GM12801 (cell line): ENCODE measurements at regions not wholly inside any gene's neighbourhood (a gene's known extent, or its start where the extent isn't known, plus 50 kb on each side); places are given as distances from the start of the nearest gene placed in this dataset.

Experiments used
- TF ChIP-seq, protein P1 (sequence below): IDR thresholded peaks from one replicate; pipeline ENCODE4 v1.5.1; 2011; ENCODE audit warnings: control low read depth; ENCODE audit not compliant: insufficient read length; ENCODE audit errors: extremely low read depth

- TF ChIP-seq, protein P1, sequence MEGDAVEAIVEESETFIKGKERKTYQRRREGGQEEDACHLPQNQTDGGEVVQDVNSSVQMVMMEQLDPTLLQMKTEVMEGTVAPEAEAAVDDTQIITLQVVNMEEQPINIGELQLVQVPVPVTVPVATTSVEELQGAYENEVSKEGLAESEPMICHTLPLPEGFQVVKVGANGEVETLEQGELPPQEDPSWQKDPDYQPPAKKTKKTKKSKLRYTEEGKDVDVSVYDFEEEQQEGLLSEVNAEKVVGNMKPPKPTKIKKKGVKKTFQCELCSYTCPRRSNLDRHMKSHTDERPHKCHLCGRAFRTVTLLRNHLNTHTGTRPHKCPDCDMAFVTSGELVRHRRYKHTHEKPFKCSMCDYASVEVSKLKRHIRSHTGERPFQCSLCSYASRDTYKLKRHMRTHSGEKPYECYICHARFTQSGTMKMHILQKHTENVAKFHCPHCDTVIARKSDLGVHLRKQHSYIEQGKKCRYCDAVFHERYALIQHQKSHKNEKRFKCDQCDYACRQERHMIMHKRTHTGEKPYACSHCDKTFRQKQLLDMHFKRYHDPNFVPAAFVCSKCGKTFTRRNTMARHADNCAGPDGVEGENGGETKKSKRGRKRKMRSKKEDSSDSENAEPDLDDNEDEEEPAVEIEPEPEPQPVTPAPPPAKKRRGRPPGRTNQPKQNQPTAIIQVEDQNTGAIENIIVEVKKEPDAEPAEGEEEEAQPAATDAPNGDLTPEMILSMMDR = no peak
Observed at GRCh38 chr1:81387446-81387845, 413.3 kb upstream of the ADGRL2 start.

- TF ChIP-seq, protein P1 = no peak
Observed at GRCh38 chr1:81382561-81382960, 418.2 kb upstream of the ADGRL2 start.

- TF ChIP-seq, protein P1 = no peak
Observed at GRCh38 chr1:81381881-81382280, 418.9 kb upstream of the ADGRL2 start.

- TF ChIP-seq, protein P1 = no peak
Observed at GRCh38 chr1:81380436-81380835, 420.3 kb upstream of the ADGRL2 start.

GRCh38 chr1:81379430-81379829 lies 421.3 kb upstream of the ADGRL2 start:
- TF ChIP-seq, protein P1 = no peak

DNA sequence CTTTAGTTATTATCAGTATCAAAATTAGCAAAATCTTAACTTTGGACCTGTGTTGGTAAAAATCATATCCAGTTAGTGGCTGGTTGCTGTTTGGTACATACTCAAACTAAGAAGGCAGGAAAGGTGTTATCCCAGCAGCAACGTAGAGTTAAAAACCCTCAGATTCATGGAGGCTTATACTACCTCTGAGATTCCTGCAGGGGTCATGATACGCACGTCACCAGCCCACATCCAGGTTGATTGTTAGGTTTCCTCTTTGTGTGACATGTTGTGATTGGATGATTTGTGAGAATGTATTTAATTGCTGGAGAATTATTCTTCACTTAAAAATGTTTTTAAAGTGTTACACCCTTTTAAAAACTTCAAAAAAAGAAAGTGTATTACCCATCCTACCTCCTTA lies 423.3 kb upstream of the ADGRL2 start:
- TF ChIP-seq, protein P1 = no peak

- TF ChIP-seq, protein P1 = no peak
Observed at GRCh38 chr1:81375884-81376548, 424.7 kb upstream of the ADGRL2 start.

DNA sequence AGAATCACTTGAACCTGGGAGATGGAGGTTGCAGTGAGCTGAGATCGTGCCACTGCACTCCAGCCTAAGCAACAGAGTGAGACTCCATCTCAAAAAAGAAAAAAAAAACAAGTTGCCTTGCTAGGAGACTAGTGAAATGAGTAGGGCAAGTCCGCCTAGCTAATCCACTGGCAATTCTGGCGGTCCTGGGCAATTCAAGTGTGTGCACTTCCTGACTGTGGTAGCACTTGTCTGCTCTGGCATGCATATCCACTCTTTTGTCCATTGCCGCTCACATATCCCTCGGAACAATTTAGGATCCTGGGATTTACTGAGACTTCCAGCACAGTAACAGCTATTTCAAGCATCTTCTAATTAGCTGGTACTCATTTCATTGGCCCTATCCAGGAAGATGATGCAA lies 426.3 kb upstream of the ADGRL2 start:
- TF ChIP-seq, protein P1 = no peak
